C4-2B (cell line): ENCODE measurements at regions not wholly inside any gene's neighbourhood (a gene's known extent, or its start where the extent isn't known, plus 50 kb on each side); places are given as distances from the start of the nearest gene placed in this dataset.

Experiments
- ZFX ChIP-seq: fragments of 450-650 bp; IDR thresholded peaks from 2 replicates; pipeline ENCODE4 v1.6.1; 2017
- TF ChIP-seq, protein P1 (sequence below): fragments of 450-650 bp; conservative IDR thresholded peaks from 2 replicates; pipeline ENCODE4 v1.5.1; 2017; ENCODE audit warnings: mild to moderate bottlenecking

DNA sequence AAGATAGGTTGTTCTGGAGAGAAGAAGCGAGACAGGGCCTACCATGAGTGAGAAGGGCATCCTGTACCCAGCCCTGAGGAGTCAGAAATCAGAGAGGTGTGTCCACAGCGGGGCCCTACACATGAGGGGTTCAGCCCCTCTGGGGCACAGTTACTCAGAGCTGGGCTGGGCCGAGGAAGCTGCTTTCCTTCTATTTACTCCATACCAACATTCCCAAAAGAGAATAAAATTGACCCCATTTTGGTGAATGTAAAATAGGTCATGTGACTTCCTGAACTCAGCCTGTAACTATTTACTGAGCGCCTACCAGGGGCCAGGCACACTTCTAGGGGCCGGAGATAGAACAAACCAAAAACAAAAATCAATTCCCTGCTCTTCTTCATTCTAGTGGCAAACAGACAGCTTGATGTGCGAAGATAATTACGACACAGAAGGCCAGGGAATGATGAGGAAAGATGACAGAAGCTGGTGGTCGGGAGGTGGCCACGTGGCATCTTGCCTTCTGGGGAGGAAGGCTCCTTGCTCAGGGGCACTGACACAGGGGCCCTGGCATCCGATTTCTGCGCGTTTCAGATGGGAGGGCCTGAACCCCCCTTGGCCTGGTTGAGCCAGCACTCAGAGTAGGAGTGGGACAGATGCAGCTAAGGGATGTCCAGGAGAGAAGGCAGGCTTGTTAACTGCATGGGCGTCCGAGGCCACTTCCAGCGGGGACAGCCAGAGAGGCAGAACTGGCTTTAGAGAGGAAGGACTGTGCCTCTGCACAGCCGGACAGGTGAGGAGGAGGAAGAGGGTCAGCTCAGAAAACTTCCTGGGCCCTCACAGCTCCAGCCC, 121.8 kb downstream of the NSG2 start:
- no peak for TF ChIP-seq ZFX
- TF ChIP-seq, protein P1, sequence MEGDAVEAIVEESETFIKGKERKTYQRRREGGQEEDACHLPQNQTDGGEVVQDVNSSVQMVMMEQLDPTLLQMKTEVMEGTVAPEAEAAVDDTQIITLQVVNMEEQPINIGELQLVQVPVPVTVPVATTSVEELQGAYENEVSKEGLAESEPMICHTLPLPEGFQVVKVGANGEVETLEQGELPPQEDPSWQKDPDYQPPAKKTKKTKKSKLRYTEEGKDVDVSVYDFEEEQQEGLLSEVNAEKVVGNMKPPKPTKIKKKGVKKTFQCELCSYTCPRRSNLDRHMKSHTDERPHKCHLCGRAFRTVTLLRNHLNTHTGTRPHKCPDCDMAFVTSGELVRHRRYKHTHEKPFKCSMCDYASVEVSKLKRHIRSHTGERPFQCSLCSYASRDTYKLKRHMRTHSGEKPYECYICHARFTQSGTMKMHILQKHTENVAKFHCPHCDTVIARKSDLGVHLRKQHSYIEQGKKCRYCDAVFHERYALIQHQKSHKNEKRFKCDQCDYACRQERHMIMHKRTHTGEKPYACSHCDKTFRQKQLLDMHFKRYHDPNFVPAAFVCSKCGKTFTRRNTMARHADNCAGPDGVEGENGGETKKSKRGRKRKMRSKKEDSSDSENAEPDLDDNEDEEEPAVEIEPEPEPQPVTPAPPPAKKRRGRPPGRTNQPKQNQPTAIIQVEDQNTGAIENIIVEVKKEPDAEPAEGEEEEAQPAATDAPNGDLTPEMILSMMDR = no peak
